ENCODE measurements at regions not wholly inside any gene's neighbourhood (a gene's known extent, or its start where the extent isn't known, plus 50 kb on each side); places are given as distances from the start of the nearest gene placed in this dataset.

DNA sequence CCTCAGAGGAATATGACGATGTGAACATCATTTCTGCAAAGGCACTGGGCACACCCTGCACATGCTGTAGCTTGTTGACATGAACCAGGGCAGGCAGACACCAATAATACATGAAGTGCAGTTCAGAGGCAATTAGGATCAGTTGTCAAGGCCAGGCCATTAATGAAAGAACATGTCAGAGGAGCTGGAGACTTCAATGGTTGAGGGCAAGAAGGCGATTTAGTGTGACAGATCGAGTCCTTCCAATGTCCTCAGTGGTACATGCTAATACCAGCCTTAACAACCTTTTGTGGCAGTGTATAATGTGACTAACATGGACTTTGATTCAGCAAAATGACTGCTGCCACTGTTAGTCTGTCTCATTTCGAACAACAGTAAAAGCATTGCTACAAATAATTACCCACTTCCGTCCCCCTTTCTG, 205.2 kb upstream of the NANOGP8 start:
- TF ChIP-seq EP300 (IDR thresholded peaks at IDR 0.05; ENCODE audit: low read depth) (no peak), POLR2AphosphoS5 (IDR thresholded peaks at IDR 0.05) (peak in 1 of 3 donors; percentile 52), POLR2A (IDR thresholded peaks at IDR 0.05) (no peak)
